Hematopoietic multipotent progenitor cell treated with erythropoietin and hydrocortisone succinate and interleukin-3 and kit ligand, for 8 days (in vitro differentiated cells): ENCODE measurements at regions not wholly inside any gene's neighbourhood (a gene's known extent, or its start where the extent isn't known, plus 50 kb on each side); places are given as distances from the start of the nearest gene placed in this dataset.
"Not testable (repeated sequence)": the region's sequence is repeated elsewhere in the genome, so short reads cannot be mapped to it uniquely, and the experiment has no call there.

ENCODE experiments used
- DNase-seq: peaks from one replicate; pipeline ENCODE4 v3.0.0-alpha.2; 2015

DNA sequence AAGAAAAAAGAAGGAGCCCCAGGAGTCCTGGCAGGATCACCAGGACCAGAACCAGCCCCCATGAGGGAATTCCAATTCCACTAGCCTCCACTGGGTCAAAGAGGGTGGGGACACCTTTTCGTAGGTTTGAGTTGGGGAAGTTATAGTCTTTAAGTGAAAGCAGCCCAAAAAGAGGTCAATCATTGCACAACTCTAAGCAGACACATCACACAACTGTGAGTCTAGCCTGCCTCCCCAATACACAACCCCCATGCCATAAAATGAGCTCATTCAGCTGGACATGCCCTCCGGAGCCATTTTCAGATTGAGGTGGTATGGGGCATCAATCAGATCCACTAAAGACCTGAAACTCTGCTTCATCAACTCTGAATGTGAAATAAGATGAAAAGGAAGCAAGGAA is 179.9 kb downstream of the NPHP4 start:
- no peak for DNase-seq

DNA sequence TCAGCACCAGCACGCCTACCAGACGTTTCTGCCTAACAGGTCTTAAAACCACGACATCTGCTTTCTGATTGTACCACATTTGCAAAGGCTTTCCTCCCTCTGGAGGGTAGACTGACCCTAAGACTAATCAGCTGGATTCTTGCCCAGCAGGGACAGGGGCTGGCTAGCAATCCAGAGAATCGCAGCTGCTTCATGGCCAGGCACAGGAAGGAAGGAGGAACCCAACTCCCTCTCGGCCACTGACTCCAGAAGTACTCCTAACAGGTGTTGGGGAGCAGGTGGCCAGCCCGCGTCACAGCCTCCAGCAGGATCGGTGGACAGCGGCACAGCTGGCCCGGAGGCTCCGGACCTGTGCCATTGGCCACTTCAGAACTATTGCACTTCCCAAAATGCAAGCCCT is 180.8 kb downstream of the NPHP4 start:
- no peak for DNase-seq

DNA sequence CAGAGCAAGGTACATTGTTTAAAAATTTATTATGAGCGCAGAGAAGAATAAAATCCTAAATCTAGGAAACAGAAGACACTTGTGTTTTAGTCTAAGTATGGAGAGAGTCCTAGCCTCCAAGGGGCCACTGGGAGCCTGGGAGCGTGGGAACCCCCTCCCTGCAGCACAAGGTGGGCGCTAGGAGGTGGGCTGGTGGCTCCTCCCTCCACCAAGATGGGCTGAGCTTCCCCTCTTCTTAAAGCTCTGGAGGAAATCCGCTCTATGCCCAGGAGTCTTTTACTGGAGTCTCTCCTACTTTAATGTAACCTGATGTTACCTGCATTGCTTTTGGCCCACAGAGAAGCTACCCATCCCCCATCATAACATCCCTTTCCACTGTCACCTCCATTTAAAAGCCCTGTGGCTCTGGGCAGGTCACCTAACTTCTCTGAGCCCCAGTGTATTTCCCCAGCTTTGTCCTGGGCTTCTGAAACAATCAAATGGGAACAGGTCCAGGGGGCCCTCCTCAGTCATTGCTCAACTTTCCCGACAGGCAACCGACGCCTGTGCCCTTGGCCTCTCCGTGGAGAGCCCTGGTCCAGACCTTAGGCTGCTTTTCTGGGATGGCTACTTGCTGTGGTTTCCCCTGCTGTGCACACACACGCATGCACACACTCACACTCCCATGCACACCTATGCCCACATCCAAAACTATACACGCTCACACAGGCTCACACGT is 181.5 kb downstream of the NPHP4 start:
- no peak for DNase-seq

DNA sequence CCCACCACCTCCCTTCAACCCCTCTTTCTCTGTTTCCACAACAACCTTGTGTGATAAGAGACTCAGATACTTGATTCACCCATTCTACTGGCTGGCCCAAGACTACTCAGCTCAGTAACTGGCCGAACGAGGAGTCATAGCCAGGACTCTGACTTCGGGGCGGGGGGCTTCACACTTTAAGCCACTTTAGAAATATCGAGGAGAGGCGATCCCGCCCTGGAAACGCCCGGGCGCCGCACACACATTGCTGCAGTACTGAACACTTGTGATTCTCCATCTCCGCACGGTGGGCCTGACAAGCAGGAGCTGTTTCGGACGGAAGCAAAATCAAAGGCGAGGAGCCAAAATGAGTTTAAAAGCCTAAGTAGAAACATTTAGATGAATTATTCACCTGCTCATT is 182.1 kb downstream of the NPHP4 start:
- no peak for DNase-seq

DNA sequence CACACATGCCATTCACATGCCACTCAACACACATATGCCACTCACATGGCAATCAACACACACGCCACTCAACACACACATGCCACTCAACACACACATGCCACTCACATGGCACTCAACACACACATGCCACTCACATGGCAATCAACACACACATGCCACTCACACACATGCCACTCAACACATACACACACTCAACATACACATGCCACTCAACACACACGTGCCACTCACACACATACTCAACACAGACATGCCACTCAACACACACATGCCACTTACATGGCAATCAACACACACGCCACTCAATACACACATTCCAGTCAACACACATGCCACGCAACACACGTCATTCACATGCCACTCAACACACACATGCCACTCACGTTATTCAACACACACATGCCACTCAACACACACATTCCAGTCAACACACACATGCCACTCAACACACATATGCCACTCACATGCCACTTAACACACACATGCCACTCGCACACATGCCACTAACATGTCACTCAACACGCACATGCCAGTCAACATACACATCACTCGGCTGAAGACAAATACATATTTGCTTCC is 182.9 kb downstream of the NPHP4 start:
- DNase-seq: no peak

DNA sequence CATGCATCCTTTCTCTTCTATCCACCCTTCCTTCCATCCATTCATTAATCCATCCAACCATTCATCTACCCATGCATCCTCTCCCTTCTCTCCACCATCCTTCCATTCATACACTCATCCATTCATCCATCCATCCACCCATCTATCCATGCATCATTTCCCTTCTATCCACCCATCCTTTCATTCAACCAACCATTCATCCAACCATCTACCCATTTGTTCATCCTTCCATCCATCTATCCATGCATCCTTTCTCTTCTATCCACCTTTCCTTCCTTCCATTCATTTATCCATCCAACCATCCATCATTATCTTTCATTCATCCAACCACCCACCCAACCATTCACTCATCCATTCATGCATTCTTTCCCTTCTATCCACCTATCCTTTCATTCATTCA is 188.4 kb downstream of the NPHP4 start:
- DNase-seq: no peak

DNA sequence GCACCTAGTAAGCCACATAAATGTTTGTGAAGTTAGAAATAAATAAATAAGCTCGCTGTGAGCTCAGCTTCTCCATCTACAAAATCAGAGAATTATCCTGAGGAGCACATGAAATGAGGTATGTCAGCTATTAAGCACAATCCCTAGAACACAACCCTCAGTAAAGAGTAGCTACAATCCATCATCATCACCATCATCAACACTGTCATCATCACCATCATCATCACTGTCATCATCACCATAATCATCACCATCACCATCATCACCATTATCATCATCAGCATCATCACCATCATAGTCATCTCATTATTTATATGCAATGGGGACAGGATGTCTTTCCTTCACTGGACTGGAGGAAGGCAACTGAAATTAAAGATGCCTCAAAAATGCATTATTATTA is 189.6 kb downstream of the NPHP4 start:
- DNase-seq: no peak

DNA sequence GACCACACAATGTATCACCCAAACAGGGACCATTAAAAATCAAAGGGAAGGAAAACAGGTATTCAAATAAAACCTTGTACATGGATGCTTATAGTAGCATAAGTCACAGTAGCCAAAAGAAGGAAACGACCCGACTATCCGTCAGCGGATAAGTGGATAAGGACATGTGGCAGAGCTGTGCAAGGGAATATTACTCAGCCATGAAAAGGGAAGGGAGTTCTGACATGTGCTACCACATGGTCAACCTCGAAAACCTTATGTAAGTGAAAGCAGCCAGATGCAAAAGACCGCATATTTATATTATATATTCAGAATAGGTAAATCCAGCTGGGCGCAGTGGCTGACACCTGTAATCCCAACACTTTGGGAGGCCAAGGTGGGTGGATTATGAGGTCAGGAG is 193.3 kb downstream of the NPHP4 start:
- no peak for DNase-seq

DNA sequence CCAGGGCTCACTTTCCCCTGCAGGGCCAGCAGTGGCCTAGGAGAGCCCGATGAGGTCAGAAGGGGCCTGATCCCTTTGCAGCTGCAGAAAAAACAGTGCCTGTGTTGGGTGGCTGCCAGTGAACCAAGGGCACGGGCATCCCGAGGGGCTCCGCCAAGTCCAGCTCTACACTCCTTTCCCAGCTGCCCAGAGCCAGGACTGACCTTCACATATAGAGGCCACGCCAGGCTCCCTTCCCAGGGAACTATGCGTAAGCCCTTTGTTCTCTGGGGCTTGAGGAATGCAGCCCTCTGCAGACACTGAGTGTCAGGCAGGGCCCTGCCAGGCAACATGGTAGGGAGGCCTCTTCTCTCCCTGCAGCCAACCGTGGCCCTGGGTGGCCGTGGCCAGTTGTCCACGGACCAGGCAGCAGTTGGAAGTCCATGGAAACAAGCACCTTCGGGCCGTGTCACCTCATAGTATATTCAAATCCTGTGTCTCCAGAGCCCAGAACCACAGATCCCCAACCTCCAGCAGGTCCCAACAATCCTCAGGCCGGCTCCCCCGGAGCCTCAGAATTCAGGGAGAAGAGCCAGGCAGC is 194.0 kb downstream of the NPHP4 start:
- no peak for DNase-seq

DNA sequence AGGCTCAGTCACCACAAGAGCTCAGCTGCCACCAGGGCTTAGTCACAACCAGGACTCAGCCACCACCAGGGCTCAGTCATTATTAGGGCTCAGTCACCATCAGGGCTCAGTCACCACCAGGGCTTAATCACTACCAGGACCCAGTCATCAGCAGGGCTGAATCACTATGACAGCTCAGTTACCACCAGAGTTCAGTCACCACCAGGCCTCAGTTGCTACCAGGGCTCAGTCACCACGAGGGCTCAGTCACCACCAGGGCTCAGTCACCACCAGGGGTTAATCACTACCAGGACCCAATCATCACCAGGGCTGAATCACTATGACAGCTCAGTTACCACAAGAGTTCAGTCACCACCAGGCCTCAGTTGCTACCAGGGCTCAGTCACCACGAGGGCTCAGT is 196.2 kb downstream of the NPHP4 start:
- no peak for DNase-seq

DNA sequence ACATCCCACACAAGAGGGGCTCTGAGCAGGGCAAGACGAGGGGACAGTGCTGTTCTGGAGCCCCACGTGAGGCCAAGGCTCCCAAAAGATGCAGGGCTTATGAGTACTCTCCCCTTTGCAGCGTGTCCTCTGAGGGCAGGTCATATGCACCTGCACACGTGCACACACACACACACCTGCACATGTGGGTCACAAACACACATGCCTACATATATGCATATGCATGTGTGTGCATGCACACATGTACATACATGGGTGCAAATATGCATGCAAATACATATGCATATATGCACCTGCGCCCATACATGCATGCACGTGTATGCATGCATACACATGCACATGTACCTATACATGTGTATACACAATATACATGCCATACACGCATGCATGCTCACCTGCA is 197.9 kb downstream of the NPHP4 start:
- no peak for DNase-seq

DNA sequence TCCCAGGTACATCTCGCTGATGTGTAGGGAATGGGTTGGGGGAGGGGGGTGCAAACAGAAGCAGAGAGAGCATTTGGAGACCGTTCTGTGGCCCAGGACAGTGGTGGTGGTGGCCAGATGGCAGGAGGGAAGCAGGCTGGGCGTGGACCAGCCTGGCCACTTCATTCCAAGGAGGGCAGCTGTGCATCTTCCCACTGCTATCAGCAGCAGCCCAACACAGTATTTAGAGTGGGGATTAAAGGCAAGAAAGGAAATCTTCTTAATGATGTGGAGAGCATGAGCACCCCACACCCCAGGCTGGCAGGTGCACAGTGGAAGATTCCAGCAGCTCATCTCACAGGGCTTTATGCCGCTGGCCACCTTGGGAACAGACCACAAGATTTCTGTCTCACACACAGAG is 198.7 kb downstream of the NPHP4 start:
- DNase-seq: no peak

DNA sequence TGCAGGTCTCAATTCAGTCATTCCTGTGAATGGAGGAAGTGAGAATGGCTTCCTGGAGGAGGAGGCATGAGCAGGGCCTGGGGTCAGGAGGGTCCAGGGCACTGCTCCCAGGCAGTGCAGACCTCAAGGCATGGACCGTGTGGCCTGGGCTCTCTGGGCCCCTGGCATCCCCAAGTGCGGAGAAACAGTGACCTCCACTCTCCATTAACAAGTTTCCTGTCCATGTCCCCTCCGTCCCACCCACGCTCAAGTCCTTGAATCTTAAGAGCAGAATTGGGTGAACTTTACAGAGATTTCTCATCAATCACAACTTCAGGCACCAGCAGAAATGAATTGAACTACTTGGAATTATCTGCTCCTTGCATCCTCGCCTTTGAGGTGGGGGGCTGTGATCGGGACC is 211.1 kb downstream of the NPHP4 start:
- no peak for DNase-seq

DNA sequence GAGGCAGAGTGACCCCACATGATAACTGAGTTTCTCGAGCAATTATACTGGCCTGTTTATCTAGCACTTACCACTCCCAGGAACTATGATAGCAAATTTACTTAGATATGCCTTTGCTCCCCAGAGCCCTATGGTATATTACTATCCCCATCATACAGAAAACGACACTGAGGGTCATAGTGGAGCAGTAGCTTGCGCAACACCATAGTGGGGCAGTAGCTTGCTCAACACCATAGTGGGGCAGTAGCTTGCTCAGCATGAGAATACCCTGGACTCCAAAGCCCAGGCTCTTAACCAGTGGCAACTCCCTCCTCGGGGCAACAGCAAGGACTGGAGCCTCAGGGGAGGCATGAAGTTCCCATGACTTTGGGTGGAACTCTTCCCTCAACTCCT is 211.9 kb downstream of the NPHP4 start:
- no peak for DNase-seq

DNA sequence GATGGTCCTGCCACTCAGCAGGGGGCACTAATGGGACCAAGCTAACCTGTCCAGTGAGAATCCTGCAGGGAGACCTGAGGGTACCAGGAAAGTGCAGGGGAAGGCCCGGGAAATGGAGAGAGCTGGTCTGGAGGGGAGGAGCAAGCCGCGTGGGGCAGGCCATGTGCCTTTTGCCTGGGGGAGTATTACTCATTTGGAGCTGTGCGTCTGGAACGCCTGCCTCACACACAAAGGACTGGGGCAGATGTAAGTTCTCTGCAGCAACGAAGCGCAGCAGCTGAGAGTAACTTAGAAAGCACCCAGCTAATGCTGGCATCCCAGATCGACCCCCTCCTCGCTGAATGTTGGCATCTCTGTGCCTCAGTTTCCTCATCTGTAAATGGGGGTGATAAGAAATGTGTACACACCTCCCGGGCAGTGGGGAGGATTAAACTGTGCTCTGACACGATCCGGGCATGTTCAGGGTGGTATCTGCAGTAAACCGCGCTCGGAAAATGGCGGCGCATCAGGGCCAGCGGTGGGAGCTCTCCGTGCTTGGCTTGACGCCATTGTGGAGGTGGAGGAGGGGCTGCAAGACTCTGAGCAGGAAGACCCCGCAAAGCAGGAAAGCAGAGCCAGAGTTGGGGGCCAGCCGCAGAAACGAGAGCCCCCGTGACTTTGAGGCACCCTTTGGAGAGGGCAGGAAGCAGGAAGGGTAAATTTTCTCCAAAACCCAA is 212.5 kb downstream of the NPHP4 start:
- no peak for DNase-seq

DNA sequence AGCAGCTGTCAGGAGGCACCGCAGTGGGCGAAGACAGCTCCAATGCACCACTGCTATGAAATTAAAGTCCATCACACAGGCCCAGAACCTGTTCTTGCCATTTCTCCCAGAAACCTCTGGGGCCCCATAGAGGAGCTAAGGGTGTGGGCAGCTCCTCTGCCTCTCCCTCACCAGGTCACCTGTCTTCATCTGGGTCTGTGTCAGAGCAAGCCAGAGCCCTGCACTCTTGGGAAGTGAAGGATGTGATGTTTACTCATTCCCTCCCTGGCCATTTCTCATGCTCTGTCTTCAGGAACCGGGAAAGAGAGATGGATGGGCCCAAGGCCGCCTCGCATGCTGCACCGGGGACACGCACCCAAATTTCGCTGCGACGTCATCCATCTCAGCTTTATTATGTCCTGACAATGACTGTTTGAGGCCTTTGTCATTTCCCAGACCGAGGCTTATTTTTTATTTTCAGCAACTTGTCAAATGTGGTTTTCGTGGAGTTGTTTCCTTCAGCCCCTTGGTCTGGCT is 216.1 kb downstream of the NPHP4 start:
- no peak for DNase-seq

DNA sequence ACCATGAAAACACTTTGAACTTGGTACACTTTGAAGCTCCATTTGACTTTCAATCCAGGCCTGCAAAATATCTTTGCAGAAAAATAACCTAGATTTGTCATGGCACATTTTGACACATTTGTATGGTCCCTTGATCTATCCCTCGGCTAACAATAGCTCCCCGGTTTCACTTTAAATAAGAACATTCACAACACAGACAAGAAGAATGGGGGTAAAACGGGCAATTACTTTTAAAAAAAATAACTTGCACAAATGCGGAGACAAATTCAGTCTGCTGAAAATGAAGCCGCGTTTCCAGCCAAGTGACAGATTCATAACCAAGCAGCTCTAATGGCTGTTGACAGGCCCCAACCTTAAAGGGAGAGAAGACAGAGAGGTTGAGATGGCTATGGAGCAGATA is 218.2 kb downstream of the NPHP4 start:
- DNase-seq: no peak

DNA sequence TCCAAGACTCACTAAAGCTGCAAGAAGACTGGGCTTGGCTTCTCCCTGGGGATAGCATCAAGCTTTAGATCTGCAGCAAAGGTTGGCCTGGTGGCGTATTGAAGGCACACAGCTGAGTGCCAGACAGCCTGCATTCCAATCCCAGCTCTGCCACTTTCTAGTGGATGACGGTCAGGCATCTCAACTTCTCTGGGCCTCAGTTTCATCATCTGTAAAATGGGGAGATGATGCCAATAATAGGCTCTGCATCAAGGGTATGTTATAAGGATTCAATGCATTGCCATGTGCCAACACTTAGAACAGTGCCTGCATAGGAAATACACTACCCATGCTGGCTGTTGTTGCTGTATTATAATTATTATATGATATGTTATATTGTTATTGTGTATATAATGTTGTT is 220.4 kb downstream of the NPHP4 start:
- no peak for DNase-seq

DNA sequence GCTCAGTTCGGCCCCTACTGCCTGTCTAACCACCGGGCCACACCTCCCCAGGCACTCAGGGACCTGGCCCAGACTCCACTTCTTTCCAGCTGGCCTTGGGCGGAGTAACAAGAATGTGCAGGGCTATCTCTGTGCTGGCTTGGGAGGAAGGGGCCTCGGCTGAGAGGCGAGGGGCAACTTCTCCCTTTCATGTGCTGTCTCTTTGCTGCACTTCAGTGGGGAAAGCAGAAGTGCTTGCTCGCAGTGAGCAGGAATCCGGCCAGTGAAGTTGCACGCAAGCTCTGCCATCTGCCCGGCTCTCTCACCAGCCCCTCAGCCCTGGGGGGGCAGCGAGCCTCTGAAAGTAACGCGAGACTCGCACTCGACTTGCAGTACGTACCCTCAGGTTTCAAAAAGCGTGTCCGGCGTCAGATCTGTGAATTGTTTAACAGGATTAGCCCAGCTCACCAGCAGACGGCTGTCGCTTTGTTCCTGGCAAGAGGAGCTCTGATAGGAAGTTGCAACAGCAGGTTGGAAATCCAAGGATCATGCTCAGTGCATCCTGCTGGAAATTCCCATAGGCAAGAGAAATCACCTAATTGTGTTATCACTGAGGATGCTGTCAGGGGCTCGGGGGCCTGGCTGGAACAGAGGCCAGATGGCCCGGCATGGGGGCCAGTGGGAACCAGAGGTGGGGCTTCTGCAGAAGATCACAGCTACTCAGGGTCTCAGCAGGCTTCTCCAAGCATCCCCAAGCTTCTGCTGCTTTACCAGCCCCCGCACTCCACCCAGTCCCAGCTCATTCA is 221.1 kb downstream of the NPHP4 start:
- no peak for DNase-seq

DNA sequence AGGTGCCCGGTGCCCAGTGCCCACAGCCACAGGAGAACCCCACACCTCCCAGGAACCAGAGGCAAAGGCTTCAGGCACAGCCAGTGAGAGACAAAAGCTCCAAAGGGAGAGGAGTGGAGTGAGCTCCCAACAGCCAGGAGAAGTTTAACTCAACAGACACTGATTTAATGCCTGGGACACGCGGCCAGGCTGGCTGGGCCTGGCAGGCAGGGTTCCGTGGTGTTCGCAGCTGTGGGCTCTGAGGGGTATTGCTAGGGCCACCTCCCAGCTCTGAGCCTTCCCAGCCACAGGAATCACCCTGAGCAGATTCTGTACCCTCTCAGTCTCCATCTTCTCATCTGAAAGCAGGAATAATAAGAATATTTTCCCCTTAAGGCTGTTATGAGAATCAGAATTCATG is 222.5 kb downstream of the NPHP4 start:
- DNase-seq: no peak

DNA sequence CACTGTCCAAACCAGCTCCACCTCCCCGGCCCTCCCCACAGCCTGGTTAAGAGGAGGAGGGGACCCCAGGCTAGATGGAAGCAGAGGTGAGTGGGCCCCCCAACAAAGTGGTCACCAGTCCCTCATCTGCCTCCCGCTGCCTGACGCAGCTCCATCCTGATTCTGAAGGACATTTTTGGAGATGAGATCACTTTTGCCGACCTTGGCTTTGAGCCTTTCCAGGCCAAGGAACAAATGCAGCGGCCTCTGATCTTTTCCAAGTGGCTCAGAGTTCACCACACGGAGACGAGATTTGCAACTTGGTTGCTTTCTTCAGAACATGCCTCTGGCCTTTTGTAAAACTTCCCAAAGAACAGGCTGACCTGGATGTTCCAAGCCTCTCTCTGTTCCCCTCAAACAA is 223.1 kb downstream of the NPHP4 start:
- DNase-seq: no peak

DNA sequence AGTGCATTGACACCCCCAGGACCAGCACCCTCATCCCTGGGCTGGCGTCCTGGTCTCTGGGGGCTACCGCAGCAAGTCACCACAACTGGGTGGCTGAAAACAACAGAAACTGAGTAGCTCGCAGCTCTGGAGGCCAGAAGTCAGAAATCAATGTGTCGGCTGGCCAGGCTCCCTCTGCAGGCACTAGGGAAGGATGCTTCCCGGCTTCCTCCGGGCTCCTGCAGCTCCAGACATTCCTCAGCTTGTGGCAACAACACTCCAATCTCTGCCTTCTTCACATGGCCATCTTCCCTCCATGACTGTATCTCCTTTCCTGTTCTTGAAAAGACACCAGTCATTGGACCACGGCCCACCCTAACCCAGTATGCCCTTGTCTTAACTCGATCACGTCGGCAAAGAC is 224.2 kb downstream of the NPHP4 start:
- DNase-seq: no peak

DNA sequence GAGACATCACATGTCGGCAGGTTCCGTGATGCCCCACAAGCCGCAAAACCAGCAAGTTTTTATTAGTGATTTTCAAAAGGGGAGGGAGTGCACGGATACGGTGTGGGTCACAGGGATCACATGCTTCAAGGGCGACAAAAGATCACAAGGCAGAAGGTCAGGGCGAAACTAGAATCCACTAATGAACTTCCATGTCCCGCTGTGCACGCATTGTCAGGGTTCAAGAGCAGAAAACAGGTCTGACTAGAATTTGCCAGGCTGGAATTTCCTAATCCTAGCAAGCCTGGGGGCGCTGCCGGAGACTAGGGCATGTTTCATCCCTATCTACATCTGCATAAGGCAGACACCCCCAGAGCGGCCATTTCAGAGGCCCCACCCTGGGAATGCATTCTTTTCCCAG is 225.2 kb downstream of the NPHP4 start:
- DNase-seq: not testable (repeated sequence)
